GM12874 (cell line): ENCODE measurements at regions not wholly inside any gene's neighbourhood (a gene's known extent, or its start where the extent isn't known, plus 50 kb on each side); places are given as distances from the start of the nearest gene placed in this dataset.

Experiments used
- CTCF ChIP-seq: IDR thresholded peaks from 2 replicates; pipeline ENCODE4 v1.5.1; 2011; ENCODE audit warnings: low read depth, mild to moderate bottlenecking, control low read depth, low read length, moderate library complexity; ENCODE audit not compliant: insufficient read depth

DNA sequence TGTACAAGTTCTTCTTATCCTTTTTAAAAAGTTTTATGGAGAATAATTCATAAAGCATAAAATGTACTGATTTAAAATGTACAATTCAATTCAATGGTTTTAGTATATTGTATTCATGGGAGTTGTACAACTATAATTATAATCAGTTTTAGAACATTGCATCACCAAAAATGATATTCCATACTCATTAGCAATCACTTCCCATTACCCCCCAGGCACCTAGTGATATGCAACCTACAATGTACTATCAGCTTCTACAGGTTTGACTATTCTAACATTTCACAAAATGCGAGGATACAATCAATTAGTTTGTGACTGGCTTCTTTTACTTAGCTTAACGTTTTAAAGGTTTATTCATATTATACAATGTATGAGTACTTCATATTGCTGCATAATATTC, 49.9 kb upstream of the USP9Y start:
- TF ChIP-seq CTCF, result no peak
